ENCODE measurements at regions not wholly inside any gene's neighbourhood (a gene's known extent, or its start where the extent isn't known, plus 50 kb on each side); places are given as distances from the start of the nearest gene placed in this dataset.

DNA sequence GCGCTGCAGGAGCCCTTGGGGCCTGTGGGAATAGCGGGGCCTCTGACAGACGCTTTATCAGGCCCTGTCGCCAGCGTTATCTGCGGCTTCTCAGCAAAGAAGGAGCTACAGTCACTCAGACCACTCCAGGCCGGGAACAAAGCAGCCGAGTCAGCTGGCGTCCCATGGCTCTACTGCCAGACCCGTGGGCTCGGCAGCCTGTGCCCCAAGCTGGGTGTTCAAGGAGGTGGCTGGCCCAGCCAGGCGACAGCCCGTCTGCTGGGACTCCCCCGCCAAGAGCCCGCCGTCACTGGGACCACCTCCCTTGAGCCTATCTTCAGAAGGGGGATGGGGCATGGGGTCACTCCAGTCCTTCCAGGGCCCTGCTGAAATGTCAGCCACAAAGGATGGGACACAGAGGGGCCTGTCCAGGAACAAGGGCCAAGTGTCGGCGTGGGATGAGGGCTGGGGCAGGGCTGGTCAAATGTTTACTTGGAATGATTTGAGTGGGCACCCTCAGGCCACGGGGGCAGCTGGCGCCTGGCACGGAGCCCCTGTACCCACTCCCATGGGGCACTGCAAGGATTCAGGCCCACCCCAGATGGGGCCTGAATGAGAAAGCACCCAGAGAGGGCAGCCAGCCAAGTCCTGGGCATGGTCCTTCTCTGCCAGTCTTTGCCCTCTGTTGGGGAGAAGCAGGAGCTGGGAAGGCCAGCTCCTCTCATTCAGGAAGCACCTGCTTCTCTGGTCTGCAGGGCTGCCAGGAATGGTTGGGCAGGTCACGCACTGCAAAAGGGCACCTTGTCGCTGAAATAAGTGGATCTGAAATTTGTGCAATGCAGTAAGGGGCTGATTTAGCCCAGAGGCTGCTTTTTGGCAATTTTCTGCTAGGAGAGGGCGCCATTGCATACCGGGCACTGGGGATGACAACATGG lies 148.3 kb downstream of the SMAD6 start:
- Histone ChIP-seq H3K9me3 (no peaks in the 10 kb centered on the region), H3K27me3 (replicated peaks in 1 of 7) (peaks cover 0 to 34% (median 0%) of the 10 kb centered on the region in 7 donors), H3K4me3 (no peak overlapping the region), H3K36me3 (no peaks in the 10 kb centered on the region), H3K4me1 (peaks cover 7 to 25% (median 14%) of the 10 kb centered on the region in 6 donors), H3K27ac (peak overlapping the region in 1 of 8 donors; percentile 22)
- intact Hi-C loops (cut with DNase I; ENCODE audit: low total_unique reads) = loop anchor here (5.0 kb wide), 1 partner anchor 233 kb away; no protein-coding TSS in a partner anchor
- no peak for DNase-seq
- TF ChIP-seq, protein P1, sequence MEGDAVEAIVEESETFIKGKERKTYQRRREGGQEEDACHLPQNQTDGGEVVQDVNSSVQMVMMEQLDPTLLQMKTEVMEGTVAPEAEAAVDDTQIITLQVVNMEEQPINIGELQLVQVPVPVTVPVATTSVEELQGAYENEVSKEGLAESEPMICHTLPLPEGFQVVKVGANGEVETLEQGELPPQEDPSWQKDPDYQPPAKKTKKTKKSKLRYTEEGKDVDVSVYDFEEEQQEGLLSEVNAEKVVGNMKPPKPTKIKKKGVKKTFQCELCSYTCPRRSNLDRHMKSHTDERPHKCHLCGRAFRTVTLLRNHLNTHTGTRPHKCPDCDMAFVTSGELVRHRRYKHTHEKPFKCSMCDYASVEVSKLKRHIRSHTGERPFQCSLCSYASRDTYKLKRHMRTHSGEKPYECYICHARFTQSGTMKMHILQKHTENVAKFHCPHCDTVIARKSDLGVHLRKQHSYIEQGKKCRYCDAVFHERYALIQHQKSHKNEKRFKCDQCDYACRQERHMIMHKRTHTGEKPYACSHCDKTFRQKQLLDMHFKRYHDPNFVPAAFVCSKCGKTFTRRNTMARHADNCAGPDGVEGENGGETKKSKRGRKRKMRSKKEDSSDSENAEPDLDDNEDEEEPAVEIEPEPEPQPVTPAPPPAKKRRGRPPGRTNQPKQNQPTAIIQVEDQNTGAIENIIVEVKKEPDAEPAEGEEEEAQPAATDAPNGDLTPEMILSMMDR (IDR thresholded peaks at IDR 0.05 in 8 of 11, conservative IDR thresholded peaks at IDR 0.05 in 3 of 11) = no peak
- TF ChIP-seq POLR2A (IDR thresholded peaks at IDR 0.05) = no peak
- 76 to 84% (median 82%) methylated on average over 6 to 25 of the region's 25 CpGs for WGBS, 5 donors

DNA sequence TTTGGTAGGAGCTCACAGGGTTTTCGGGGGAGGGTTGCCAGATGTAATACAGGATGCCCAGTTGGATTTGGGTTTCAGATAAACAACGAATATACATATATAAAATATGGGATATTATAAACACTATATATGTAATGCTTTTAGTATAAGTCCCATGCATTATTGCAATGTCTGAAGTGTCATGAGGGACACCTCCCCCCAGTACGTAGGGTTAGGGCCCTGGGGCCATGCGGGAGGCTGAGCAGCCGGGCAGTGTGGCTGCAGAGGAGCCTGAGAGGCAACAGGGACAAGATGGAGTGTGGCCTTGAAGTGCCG lies 148.9 kb downstream of the SMAD6 start:
- TF ChIP-seq POLR2AphosphoS5 (IDR thresholded peaks at IDR 0.05) = no peak
- TF ChIP-seq, protein P1 (IDR thresholded peaks at IDR 0.05 in 8 of 11, conservative IDR thresholded peaks at IDR 0.05 in 3 of 11) = no peak
- no peak for TF ChIP-seq POLR2A (IDR thresholded peaks at IDR 0.05)
- H3K36me3 ChIP-seq = no peaks in the 10 kb centered on the region
- 23 to 28% (median 25%) methylated on average over 6 of the region's 6 CpGs for WGBS, 5 donors
- no peak for DNase-seq
- peaks cover 0 to 37% (median 0%) of the 10 kb centered on the region in 7 donors for H3K27me3 ChIP-seq (replicated peaks in 1 of 7)
- H3K27ac ChIP-seq = no peak overlapping the region
- H3K4me3 ChIP-seq = peak overlapping the region in 1 of 8 donors; percentile 33
- H3K9me3 ChIP-seq = no peaks in the 10 kb centered on the region
- intact Hi-C loops (cut with DNase I; ENCODE audit: low total_unique reads) = loop anchor here (5.0 kb wide), 1 partner anchor 234 kb away; no protein-coding TSS in a partner anchor
- H3K4me1 ChIP-seq = peaks cover 7 to 25% (median 14%) of the 10 kb centered on the region in 6 donors

DNA sequence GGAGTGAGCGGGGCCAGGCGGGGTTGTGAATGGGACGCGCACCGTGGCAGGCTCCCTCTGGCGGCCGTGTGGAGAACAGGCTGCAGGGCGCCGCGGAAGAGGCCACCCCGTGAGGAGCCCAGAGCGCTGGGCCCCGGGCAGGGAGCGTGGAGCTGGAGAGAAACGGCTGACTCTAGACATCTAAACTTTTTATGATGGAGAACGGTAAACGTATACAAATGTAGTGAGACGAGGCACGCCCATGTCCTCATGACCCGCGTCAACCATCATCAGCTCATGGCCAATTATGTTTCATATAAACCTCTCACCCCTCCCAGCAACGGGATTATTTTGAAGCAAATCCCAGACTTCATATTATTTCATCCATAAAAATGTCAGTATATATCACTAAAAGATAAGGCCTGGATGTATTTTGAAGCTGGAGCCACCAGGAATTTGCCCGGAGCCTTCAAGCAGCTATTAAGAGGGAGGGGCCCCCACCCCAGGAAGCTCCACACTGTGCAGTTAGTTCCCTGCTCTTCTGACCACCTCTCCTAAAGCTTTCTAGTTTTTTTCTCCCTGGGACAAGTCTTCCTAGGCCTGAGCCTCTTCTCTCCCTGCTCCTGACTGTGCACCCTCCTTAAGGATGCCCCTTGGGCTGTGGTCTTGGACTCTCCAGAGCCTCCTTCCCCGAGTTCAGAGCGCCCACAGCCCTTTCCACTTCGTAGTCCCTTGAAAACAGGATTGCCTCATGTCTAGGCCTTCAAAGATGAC lies 149.5 kb downstream of the SMAD6 start:
- peak; percentile 95 for DNase-seq
- Histone ChIP-seq H3K4me3 (peak overlapping the region in 1 of 8 donors; percentile 33), H3K9me3 (no peaks in the 10 kb centered on the region), H3K27me3 (replicated peaks in 1 of 7) (peaks cover 0 to 37% (median 0%) of the 10 kb centered on the region in 7 donors), H3K36me3 (no peaks in the 10 kb centered on the region), H3K4me1 (peaks cover 7 to 25% (median 14%) of the 10 kb centered on the region in 6 donors), H3K27ac (no peak overlapping the region)
- no peak for TF ChIP-seq POLR2A (IDR thresholded peaks at IDR 0.05)
- TF ChIP-seq, protein P1 (IDR thresholded peaks at IDR 0.05 in 8 of 11, conservative IDR thresholded peaks at IDR 0.05 in 3 of 11) = peak; percentile 83 to 99 (median 97)
- peak in 2 of 3 donors; percentile 48 to 77 for TF ChIP-seq POLR2AphosphoS5 (IDR thresholded peaks at IDR 0.05)
- intact Hi-C loops (cut with DNase I; ENCODE audit: low total_unique reads) = loop anchor here (5.0 kb wide), 1 partner anchor 234 kb away; no protein-coding TSS in a partner anchor
- 18 to 22% (median 19%) methylated on average over 26 of the region's 26 CpGs for WGBS, 5 donors

Measured in spleen (tissue), 11 donors.